Renal cortical epithelial cell (primary cell): ENCODE measurements at regions not wholly inside any gene's neighbourhood (a gene's known extent, or its start where the extent isn't known, plus 50 kb on each side); places are given as distances from the start of the nearest gene placed in this dataset.
"Not testable (repeated sequence)": the region's sequence is repeated elsewhere in the genome, so short reads cannot be mapped to it uniquely, and the experiment has no call there.

Experiments
- DNase-seq: peaks from one replicate; pipeline ENCODE4 v3.0.0-alpha.2; 2011; ENCODE audit warnings: low read depth

GRCh38 chr13:31517599-31517998, 221.7 kb upstream of the RXFP2 start:
- no peak for DNase-seq

DNA sequence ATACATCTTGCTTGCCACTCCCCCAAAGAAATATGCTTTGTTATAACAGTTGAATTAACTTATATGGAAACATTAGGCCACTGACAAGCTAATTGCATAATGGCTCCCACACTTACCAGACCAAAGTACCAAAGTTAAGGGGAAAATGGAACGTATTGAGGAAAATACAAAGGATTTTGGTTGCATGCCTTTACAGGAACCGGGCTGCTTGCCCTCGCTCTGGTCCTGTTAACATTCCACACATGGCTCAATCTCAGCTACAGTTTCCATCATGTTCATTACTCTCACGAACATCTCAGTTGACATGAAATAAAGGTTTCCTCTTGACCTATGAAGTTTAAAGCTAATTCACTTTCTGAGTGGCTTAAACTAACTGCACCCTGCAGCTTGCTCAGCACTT, 220.7 kb upstream of the RXFP2 start:
- DNase-seq: no peak

DNA sequence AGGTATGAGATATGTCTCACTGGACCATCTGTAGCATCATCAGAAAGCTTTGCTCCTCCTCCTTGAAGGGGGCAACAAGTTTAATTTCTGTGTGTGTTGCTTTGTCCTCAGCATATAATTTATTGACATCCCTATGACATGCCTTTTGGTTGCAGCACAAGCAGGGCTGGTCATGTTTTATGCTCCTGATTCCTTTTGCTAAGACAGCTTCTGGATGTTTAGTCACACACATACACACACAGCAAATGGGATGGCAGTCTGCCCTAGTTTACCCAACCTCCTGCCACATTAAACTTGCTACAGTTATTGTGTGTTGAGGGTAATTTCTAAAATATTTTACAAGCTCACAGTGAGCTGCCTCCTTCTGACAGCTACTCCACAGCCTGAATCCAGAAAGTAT, 217.9 kb upstream of the RXFP2 start:
- DNase-seq: no peak

GRCh38 chr13:31522396-31522795, 216.9 kb upstream of the RXFP2 start:
- no peak for DNase-seq

DNA sequence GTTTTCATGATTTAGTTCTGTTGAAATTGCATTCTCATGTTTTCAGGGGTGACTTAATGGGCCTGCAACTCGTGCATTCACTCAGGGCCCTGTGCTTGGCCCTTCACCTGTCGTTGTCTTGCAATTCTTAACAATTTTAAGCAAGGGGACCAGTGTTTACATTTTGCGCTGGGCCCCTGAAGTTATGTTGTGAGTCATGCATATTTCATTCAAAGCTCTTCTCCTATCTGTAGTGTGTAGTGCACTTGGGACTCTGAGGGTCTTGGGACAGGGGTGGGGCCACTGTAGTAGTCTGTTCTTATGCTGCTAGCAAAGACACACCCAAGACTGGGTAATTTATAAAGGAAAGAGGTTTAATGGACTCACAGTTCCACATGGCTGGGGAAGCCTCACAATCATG, 211.2 kb upstream of the RXFP2 start:
- DNase-seq: no peak

GRCh38 chr13:31528758-31529157, 210.6 kb upstream of the RXFP2 start:
- no peak for DNase-seq

DNA sequence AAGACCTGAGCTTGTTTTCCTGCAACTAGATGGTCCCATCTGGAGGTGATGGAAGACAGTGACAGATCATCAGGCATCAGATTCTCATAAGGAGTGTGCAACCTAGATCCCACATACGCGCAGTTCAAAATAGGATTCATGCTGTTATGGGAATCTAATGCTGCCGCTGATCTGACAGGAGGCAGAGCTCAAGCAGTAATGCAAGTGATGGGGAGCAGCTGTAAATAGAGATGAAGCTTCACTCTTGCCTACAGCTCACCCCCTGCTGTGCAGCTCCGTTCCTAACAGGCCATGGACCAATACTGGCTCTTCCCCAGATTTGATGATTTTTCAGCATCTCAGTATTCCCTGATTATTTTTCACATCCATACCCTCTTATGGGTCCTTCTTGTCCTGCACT, 208.4 kb upstream of the RXFP2 start:
- DNase-seq: no peak

GRCh38 chr13:31537052-31537451, 202.3 kb upstream of the RXFP2 start:
- no peak for DNase-seq

DNA sequence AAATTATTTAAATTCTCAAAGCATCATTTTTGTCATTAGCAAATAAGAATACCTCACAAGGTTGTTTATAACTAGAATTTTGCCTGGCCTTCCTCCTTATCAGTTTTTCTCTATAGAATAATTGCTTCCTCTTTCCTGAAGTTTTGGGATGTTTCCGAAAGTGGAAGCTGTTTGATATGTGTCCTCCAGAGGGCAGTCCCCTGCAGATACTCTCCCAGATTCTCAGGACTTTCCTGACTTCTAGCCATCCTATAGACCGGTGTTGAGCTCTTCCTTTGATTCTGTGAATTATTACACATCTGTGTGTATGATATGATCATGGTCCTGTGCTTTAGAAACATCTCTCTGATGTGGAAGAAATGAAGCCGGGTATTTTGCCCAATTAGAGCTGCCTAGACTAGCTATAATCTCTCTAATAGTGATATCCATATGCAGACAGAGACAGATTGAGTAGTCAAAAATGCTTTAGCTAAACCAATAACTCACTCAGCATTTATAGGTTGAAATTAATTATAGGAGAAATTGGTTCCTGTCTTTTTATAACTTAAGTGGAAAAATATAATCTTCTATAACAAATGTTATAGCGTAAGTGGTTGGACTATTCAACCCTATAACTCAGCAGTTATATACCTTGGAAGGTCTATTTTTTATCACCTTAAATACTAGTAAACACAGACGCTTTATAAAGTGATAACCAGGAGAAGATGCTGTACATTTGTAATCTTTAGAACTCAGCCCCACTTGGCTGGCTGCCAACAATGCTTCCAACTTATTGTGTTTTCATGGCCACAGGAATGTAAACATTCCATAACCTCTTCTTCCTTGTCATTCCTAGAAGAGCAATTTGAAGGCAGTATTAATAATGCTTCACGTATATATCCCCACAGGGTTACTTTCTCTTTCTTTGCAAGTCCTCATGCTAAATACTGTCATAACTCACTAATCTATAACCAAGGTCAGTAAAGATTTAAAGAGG, 201.0 kb upstream of the RXFP2 start:
- DNase-seq: no peak

- DNase-seq: no peak
Measured at GRCh38 chr13:31540281-31540680, 199.0 kb upstream of the RXFP2 start.

DNA sequence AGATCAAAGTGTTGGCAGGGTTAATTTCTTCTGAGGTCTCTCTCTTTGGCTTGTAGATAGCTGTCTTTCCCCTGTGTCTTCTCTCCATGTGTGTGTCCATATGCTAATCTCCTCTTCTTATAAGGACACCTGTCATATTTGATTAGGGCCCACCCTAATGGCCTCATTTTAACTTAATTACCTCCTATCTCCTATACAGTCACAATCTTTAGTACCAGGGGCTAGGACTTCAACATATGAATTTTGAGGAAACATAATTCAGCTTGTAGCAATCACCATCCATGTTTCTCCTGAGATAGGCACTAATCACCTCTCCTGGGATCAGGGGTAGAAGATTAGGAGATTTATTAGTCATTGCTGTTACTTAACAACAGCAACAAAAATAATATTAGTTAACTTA, 196.1 kb upstream of the RXFP2 start:
- DNase-seq: no peak

- no peak for DNase-seq
Measured at GRCh38 chr13:31545616-31546015, 193.7 kb upstream of the RXFP2 start.

DNA sequence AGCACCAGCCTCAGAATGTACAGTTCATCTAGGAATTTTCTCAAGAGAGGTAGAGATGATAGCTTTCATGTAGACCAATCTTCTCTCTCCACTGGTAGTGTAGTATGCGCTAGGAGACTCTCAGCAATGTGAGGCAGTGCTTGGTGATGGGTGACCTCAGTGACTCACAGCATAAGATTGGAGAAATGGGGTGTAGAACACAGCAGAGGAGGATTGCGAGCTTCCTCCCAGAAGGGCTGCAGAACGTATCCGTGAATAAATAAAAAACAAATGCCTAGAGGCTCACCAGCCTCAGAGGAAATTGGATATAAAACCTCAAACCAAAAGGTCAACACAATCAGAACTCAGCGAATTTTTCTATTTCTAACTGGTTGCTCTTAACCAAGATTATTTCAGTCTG, 182.9 kb upstream of the RXFP2 start:
- peak; percentile 12 for DNase-seq

DNA sequence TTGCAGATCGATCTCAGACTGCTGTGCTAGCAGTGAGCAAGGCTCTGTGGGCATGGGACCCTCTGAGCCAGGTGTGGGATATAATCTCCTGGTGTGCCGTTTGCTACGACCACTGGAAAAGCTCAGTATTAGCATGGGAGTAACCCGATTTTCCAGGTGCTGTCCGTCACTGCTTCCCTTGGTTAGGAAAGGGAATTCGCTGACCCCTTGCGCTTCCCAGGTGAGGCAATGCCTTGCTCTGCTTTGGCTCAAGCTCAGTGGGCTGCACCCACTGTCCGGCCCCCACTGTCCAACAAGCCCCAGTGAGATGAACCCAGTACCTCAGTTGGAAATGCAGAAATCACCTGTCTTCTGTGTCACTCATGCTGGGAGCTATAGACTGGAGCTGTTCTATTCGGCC, 155.1 kb upstream of the RXFP2 start:
- not testable (repeated sequence) for DNase-seq

DNA sequence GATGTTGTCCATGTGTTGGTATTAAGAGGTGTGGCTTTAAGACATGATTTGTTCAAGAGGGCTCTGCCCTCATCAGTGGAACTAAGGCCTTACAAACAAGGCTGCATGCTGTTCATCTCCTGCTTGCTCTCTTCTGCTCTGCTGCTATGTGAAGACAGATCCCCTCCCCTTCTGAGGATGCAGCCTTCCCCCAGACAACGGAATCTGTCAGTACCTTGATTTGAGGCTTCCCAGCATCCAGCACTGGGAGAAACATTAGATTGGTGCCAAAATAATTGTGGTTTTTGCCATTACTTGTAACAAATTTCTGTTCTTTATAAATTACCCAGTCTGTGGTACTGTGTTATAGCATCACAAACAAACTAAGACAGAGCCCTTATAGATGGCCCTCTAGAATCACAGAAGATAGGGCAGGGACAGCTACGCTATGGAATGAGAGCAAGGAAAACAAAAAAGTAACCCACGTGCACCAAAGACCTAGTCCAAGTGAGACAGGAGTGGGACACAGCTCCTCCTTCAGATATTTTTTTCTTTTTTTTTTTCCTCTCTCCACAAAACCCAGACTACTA, 151.5 kb upstream of the RXFP2 start:
- DNase-seq: no peak

GRCh38 chr13:31588316-31588715, 151.0 kb upstream of the RXFP2 start:
- peak; percentile 2 for DNase-seq

GRCh38 chr13:31588893-31589292, 150.4 kb upstream of the RXFP2 start:
- DNase-seq: no peak

DNA sequence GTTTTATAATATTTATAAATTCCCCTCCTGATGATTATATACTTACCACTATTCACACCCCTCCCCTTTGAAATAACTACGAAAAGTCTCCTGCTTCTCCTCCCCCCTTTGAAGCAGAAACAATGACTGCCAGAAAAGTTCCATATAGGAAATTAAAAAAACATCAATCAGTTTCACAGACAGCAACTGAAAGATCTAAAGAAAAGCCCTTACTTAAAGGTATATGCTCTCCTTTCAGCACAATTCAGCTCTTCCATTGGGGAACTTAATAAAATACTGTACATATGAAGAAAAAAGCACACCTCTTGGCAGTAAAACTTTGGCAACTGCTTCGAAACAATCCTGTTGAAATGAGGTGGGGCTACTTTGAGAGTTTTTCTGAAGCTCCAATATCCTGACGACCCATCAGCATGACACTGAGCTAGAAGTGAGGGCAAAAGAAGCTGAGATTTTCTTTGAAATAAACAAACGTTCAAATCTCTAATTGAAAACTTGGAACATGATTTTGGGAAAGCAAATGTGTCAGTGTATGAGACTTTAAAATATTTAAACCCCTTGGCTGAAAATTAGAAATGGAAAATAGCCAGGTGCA, 147.6 kb upstream of the RXFP2 start:
- DNase-seq: no peak

GRCh38 chr13:31594056-31594455, 145.3 kb upstream of the RXFP2 start:
- DNase-seq: no peak

- no peak for DNase-seq
Measured at GRCh38 chr13:31595563-31595962, 143.8 kb upstream of the RXFP2 start.

GRCh38 chr13:31598990-31599389, 140.3 kb upstream of the RXFP2 start:
- no peak for DNase-seq

GRCh38 chr13:31605076-31605860, 134.1 kb upstream of the RXFP2 start:
- DNase-seq: no peak
